ENCODE measurements at regions not wholly inside any gene's neighbourhood (a gene's known extent, or its start where the extent isn't known, plus 50 kb on each side); places are given as distances from the start of the nearest gene placed in this dataset.

DNA sequence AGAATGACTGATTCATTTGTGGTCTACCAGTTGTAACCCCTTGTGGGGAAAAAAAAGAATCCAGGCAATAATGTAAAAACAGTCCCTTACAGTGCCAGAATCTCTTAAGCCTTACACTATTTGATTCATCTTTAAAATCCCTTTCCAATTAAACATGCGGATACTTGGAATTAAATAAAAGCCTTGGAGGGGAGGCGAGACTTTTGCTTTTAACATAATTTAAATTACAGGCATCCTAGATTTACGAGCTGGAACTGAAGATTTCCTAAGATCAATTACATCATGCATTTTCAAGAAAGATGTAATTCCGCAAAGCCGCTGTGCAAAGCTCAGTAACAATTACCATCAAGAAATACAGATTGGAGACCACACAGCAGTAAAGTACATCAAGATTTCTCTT, 370.2 kb downstream of the MTRR start (continued):
- TF ChIP-seq, protein P1, sequence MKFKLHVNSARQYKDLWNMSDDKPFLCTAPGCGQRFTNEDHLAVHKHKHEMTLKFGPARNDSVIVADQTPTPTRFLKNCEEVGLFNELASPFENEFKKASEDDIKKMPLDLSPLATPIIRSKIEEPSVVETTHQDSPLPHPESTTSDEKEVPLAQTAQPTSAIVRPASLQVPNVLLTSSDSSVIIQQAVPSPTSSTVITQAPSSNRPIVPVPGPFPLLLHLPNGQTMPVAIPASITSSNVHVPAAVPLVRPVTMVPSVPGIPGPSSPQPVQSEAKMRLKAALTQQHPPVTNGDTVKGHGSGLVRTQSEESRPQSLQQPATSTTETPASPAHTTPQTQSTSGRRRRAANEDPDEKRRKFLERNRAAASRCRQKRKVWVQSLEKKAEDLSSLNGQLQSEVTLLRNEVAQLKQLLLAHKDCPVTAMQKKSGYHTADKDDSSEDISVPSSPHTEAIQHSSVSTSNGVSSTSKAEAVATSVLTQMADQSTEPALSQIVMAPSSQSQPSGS (IDR thresholded peaks at IDR 0.05; ENCODE audit: low read length), result no peak
- TF ChIP-seq HDAC6 (IDR thresholded peaks at IDR 0.05; ENCODE audit: low read depth, low read length) (no peak), POU5F1 (IDR thresholded peaks at IDR 0.05; ENCODE audit: low read depth, low read length) (no peak), SIRT6 (IDR thresholded peaks at IDR 0.05; ENCODE audit: low read length) (no peak)

All from H1 (cell line).